ENCODE measurements at regions not wholly inside any gene's neighbourhood (a gene's known extent, or its start where the extent isn't known, plus 50 kb on each side); places are given as distances from the start of the nearest gene placed in this dataset.

DNA sequence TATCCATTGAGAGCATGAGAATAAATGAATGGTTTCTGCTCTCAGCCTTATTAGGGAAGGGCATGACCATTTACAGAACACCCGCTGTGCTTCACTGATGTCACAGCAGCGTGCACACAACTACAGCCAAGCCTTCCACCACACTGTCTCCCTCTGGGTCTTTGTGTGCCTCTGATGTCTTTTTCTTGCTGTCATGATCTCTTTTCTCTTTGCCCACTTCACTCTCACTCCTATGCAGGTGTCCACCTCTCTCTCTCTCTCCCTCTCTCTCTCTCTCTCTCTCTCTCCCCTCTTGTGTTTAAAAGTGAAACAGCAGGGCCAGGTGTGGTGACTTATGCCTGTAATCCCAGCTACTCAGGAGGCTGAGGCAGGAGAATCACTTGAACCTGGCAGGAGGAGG, 232.5 kb upstream of the JUN start:
- Histone ChIP-seq H3K9me3 (ENCODE audit: low read length) (no peaks in the 10 kb centered on the region), H2AFZ (ENCODE audit: low read depth, low read length) (no peak overlapping the region), H3K27me3 (ENCODE audit: insufficient read depth, low read depth, low read length) (peaks cover 3% of the 10 kb centered on the region), H3K9ac (ENCODE audit: low read length) (no peak overlapping the region), H3K4me2 (ENCODE audit: low read length) (no peak overlapping the region), H3K36me3 (ENCODE audit: insufficient read depth, low read length) (no peaks in the 10 kb centered on the region), H3K4me3 (ENCODE audit: low read length) (no peak overlapping the region), H3K9me2 (ENCODE audit: insufficient read depth, low read length) (no peaks in the 10 kb centered on the region), H3F3A (ENCODE audit: insufficient read depth, low read length, poor library complexity, severe bottlenecking) (no peaks in the 10 kb centered on the region), H3K79me2 (replicated peaks; ENCODE audit: insufficient read depth, low read length) (no peaks in the 10 kb centered on the region), H4K20me1 (ENCODE audit: insufficient read depth) (no peaks in the 10 kb centered on the region), H3K27ac (ENCODE audit: low read length) (no peak overlapping the region)
- TF ChIP-seq RAD21 (conservative IDR thresholded peaks at IDR 0.05), result no peak

DNA sequence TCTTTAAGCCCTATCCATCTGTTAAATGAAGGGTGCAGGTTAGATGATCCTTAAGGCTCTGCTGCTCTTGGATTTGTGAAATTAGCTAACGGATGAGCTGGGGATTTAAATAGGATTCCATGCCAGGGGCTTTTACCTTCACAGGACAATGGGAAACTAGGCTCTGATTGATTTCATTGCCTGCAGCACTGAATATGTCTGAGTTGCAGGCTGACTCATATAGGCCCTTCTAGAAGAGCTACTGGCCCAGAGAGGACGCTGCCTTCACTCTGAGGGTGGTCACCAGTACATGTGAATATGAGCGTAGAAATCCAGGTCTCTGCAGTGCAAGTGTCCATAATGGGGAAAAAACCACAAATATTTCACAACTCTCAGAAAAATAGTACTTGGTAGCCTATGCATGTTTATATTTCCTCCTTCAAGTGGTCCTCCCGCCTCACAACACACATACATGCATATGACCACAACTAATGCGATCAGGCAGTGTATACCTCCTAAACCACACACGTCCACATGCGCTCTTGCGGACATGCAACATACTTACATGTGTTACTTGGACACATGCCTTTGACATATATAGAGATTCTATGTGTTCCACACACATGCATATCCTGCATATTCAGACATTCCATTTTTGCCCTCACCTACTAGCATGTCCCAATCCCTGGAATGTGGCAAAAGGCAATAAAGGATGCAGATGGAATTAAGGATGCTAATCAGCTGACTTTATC, 233.8 kb upstream of the JUN start:
- Histone ChIP-seq H3K27me3 (ENCODE audit: insufficient read depth, low read depth, low read length) (peaks cover 3% of the 10 kb centered on the region), H3K9me2 (ENCODE audit: insufficient read depth, low read length) (no peaks in the 10 kb centered on the region), H3K79me2 (replicated peaks; ENCODE audit: insufficient read depth, low read length) (no peaks in the 10 kb centered on the region), H3K4me3 (ENCODE audit: low read length) (no peak overlapping the region), H3K27ac (ENCODE audit: low read length) (no peak overlapping the region), H3K36me3 (ENCODE audit: insufficient read depth, low read length) (no peaks in the 10 kb centered on the region), H3K4me2 (ENCODE audit: low read length) (no peak overlapping the region), H2AFZ (ENCODE audit: low read depth, low read length) (no peak overlapping the region), H3K9ac (ENCODE audit: low read length) (no peak overlapping the region), H3F3A (ENCODE audit: insufficient read depth, low read length, poor library complexity, severe bottlenecking) (no peaks in the 10 kb centered on the region), H4K20me1 (ENCODE audit: insufficient read depth) (no peaks in the 10 kb centered on the region), H3K9me3 (ENCODE audit: low read length) (no peaks in the 10 kb centered on the region)
- TF ChIP-seq SMC3 (conservative IDR thresholded peaks at IDR 0.05; ENCODE audit: poor library complexity), result no peak
- TF ChIP-seq RAD21 (conservative IDR thresholded peaks at IDR 0.05), result no peak
- TF ChIP-seq TAF1 (IDR thresholded peaks at IDR 0.05; ENCODE audit: low read depth), result no peak
- no peak for TF ChIP-seq MXI1 (conservative IDR thresholded peaks at IDR 0.05; ENCODE audit: poor library complexity, severe bottlenecking)
- TF ChIP-seq EZH2 (IDR thresholded peaks at IDR 0.05; ENCODE audit: borderline replicate concordance, insufficient read depth, low read length, poor library complexity, severe bottlenecking), result no peak
- TF ChIP-seq, protein P1, sequence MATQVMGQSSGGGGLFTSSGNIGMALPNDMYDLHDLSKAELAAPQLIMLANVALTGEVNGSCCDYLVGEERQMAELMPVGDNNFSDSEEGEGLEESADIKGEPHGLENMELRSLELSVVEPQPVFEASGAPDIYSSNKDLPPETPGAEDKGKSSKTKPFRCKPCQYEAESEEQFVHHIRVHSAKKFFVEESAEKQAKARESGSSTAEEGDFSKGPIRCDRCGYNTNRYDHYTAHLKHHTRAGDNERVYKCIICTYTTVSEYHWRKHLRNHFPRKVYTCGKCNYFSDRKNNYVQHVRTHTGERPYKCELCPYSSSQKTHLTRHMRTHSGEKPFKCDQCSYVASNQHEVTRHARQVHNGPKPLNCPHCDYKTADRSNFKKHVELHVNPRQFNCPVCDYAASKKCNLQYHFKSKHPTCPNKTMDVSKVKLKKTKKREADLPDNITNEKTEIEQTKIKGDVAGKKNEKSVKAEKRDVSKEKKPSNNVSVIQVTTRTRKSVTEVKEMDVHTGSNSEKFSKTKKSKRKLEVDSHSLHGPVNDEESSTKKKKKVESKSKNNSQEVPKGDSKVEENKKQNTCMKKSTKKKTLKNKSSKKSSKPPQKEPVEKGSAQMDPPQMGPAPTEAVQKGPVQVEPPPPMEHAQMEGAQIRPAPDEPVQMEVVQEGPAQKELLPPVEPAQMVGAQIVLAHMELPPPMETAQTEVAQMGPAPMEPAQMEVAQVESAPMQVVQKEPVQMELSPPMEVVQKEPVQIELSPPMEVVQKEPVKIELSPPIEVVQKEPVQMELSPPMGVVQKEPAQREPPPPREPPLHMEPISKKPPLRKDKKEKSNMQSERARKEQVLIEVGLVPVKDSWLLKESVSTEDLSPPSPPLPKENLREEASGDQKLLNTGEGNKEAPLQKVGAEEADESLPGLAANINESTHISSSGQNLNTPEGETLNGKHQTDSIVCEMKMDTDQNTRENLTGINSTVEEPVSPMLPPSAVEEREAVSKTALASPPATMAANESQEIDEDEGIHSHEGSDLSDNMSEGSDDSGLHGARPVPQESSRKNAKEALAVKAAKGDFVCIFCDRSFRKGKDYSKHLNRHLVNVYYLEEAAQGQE (IDR thresholded peaks at IDR 0.05; ENCODE audit: borderline replicate concordance), result no peak
- TF ChIP-seq, protein P2, sequence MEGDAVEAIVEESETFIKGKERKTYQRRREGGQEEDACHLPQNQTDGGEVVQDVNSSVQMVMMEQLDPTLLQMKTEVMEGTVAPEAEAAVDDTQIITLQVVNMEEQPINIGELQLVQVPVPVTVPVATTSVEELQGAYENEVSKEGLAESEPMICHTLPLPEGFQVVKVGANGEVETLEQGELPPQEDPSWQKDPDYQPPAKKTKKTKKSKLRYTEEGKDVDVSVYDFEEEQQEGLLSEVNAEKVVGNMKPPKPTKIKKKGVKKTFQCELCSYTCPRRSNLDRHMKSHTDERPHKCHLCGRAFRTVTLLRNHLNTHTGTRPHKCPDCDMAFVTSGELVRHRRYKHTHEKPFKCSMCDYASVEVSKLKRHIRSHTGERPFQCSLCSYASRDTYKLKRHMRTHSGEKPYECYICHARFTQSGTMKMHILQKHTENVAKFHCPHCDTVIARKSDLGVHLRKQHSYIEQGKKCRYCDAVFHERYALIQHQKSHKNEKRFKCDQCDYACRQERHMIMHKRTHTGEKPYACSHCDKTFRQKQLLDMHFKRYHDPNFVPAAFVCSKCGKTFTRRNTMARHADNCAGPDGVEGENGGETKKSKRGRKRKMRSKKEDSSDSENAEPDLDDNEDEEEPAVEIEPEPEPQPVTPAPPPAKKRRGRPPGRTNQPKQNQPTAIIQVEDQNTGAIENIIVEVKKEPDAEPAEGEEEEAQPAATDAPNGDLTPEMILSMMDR (IDR thresholded peaks at IDR 0.05; ENCODE audit: poor library complexity, severe bottlenecking), result no peak
- no peak for TF ChIP-seq POLR2AphosphoS5 (IDR thresholded peaks at IDR 0.05)
- no peak for TF ChIP-seq EP300 (conservative IDR thresholded peaks at IDR 0.05; ENCODE audit: poor library complexity, severe bottlenecking)
